ENCODE measurements at regions not wholly inside any gene's neighbourhood (a gene's known extent, or its start where the extent isn't known, plus 50 kb on each side); places are given as distances from the start of the nearest gene placed in this dataset.

DNA sequence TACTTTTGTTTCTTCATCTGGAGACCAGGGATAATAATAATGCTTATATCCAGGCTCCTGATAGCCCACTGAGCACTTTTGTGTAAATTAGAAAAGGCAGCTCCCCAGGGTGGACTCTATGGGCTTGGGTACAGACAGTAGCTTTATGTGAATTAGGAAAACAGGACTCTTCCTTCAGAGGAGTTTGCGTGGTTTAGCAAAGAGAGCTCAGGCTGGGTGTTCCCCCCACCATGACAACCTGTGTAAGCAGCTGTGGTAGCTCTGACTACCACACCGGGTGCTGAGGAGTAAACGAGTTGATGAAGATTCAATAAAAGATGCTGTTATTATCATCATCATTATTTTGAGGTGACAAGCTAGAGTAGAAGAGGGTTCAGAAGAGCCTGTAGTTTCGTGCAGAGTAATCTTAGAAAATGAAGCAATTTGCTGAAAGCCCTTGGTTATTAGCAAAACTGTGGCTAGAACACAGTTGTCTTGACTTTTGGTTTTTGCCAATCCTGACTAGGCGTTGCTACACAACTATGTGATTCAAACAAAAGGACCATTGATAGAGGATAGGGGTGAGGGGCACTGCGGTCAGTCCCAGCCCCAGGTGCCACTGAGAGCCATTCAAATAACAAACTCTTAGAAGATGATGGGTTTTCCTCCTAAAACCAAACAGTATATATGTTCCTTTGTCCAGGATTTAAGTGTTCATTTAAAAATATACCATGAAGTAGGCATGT is 60.6 kb upstream of the LIMCH1 start:
- TF ChIP-seq SUZ12 (IDR thresholded peaks at IDR 0.05; ENCODE audit: low read length) (no peak), EZH2 (IDR thresholded peaks at IDR 0.05; ENCODE audit: low read depth, low read length, severe bottlenecking) (no peak), CEBPB (IDR thresholded peaks at IDR 0.05; ENCODE audit: low read depth, low read length) (no peak), BACH1 (IDR thresholded peaks at IDR 0.05; ENCODE audit: low read length) (no peak), RFX5 (IDR thresholded peaks at IDR 0.05; ENCODE audit: borderline replicate concordance, low read depth, low read length) (no peak), POLR2A (IDR thresholded peaks at IDR 0.05; ENCODE audit: control extremely low read depth in 1 of 2, low read depth in 2 of 2, low read length in 2 of 2) (no peak)
- TF ChIP-seq, protein P1, sequence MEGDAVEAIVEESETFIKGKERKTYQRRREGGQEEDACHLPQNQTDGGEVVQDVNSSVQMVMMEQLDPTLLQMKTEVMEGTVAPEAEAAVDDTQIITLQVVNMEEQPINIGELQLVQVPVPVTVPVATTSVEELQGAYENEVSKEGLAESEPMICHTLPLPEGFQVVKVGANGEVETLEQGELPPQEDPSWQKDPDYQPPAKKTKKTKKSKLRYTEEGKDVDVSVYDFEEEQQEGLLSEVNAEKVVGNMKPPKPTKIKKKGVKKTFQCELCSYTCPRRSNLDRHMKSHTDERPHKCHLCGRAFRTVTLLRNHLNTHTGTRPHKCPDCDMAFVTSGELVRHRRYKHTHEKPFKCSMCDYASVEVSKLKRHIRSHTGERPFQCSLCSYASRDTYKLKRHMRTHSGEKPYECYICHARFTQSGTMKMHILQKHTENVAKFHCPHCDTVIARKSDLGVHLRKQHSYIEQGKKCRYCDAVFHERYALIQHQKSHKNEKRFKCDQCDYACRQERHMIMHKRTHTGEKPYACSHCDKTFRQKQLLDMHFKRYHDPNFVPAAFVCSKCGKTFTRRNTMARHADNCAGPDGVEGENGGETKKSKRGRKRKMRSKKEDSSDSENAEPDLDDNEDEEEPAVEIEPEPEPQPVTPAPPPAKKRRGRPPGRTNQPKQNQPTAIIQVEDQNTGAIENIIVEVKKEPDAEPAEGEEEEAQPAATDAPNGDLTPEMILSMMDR (IDR thresholded peaks at IDR 0.05; ENCODE audit: control extremely low read depth in 1 of 3, insufficient read depth in 1 of 3, low read depth in 1 of 3, low read length in 3 of 3): no peak
- TF ChIP-seq, protein P2, sequence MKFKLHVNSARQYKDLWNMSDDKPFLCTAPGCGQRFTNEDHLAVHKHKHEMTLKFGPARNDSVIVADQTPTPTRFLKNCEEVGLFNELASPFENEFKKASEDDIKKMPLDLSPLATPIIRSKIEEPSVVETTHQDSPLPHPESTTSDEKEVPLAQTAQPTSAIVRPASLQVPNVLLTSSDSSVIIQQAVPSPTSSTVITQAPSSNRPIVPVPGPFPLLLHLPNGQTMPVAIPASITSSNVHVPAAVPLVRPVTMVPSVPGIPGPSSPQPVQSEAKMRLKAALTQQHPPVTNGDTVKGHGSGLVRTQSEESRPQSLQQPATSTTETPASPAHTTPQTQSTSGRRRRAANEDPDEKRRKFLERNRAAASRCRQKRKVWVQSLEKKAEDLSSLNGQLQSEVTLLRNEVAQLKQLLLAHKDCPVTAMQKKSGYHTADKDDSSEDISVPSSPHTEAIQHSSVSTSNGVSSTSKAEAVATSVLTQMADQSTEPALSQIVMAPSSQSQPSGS (IDR thresholded peaks at IDR 0.05; ENCODE audit: low read length): no peak
